GM19463 (cell line): ENCODE measurements at regions not wholly inside any gene's neighbourhood (a gene's known extent, or its start where the extent isn't known, plus 50 kb on each side); places are given as distances from the start of the nearest gene placed in this dataset.

Source experiments
- ATAC-seq: cut with Tn5 transposase; IDR thresholded peaks from one replicate; pipeline ENCODE4 v1.9.1; 2021; ENCODE audit warnings: mild to moderate bottlenecking, moderate library complexity; ENCODE audit not compliant: unreplicated experiment

DNA sequence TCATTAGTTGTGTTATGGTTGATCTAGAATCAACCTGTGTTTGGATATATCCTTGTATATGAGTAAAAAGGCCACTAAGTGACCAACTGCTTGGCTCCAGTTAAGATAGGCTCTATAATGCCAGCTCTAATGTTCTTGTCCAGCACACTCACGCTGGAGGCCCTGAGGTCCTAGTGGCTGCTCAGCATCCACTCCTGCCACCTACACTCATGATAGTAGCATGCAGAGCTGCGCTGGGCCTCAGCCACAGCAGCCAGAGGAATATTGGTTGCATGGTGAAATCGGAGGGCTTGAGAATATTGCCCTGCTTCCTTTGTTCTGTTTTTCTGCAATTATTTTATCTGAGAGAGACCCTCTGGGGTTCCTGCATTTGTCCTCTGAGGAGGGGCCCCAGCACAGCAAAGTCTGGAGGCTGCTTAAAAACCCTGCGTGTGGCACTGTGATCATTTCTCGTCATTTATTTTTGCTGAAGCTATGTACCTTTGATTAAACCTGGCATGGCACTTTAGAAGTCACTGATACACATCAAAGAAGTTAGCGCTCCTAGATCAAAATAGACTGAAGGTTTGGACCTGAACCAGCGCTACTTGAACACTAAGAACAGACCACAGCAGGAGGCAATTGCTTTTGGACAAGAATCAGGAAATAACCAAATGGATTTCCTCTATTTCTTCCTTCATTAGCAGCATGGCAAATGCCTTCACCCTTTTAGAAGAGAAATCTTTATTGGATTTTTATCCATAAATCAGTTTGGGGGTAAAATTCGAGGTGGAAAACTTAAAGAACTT lies 398.4 kb upstream of the ID4 start:
- no peak for ATAC-seq

DNA sequence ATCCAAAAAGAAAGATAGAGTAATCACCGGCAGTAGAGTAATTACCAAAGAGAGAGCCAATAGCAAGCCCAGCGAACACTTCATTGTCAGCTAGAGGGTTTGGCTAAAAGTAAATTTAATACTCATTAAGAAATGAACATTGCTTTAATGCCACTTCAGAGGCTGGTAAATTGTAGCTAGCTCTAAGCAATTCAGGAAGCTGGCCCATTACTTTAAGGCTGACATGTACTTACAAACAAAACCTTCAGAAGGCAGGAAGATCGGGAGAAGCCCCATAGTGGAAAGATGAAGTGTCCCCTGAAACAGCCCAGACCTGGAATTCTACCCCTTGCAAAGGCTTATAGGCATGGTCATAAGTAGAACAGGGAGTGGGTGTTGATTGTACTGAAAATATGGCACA lies 396.6 kb upstream of the ID4 start:
- ATAC-seq: no peak

DNA sequence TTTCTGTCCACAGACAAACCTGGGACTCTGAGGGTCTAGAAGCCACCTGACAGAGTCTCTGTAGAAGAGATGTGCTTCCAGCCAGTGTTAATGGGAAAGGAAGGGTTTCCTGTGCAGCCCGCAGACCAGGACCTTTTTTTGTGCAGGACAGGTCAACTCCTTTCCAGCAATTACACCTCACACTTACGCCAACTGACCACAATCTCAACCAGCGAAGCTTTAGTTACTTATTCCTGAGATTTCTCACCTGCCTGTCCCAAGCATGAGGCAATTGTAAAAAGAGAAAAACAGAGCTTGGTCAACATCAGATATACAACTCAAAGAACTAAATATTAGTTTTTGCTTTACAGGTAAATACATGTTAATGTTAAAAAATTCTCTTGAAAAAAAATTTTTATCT lies 393.8 kb upstream of the ID4 start:
- no peak for ATAC-seq

DNA sequence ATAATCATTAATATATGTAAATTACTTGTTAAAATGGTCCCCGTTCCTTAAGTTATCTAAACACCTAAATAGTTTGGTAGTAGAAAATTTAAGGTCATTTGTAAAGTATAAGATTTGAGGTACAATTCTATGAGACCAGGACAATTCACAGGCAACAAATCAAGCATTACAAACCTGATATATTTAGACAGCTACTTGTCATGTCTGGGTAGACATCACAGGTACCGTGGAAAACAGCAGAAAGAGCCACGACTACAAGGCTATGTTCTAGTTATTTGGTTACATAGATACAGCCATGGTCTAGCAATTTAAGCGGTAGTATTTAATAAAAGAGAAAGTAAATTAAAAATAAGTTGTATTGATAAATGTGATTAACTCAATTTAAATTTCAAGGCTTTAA lies 393.1 kb upstream of the ID4 start:
- no peak for ATAC-seq

DNA sequence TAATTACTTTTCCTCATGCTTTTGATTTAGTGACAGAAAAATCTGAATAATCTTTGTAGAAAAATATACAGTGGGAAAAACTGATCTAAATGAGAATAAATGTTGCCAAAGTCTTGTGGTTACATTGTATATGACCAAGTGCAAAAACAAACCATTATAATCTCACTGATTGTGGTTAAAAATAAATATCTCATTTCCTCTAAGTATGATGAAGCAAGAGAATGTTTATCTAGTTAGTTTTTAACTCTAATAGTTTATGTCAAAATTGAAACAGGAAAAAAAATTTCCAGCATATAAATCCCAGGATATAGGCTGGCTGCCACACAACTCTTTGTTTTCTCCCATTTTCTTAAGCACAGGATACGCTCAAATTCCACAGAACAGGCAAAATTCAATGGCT lies 392.7 kb upstream of the ID4 start:
- no peak for ATAC-seq

DNA sequence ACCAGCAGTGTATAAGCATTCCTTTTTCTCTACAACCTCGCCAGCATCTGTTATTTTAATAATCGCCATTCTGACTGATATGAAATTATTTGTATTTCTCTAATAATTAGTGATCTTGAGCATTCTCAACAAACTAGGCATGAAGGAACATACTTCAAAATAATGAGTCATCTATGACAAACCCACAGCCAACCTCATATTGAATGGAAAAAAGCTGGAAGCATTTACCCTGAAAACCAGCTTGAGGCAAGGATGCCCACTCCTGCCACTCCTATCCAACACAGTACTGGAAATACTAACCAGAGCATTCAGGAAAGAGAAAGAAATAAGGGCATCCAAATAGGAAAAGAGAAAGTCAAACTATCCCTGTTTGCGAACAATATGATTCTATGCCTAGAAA lies 390.6 kb upstream of the ID4 start:
- no peak for ATAC-seq

DNA sequence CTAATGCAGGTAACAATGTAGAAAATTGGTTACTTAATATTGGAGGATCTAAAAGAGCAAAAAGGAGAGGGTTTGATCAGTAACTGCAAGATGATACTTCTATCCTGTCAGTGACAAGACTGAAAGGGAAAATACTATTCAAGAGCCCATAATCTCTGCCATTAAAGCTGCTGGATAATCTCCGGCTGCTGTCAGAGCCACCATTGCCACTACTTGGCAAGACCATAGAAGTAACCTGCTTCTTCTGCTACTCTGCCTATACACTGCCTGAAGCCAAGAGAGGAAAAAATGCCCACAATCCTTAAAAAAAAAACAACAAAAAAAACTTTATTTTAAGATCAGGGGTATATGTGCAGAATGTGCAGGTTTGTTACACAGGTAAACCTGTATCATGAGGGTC lies 386.5 kb upstream of the ID4 start:
- ATAC-seq: no peak

DNA sequence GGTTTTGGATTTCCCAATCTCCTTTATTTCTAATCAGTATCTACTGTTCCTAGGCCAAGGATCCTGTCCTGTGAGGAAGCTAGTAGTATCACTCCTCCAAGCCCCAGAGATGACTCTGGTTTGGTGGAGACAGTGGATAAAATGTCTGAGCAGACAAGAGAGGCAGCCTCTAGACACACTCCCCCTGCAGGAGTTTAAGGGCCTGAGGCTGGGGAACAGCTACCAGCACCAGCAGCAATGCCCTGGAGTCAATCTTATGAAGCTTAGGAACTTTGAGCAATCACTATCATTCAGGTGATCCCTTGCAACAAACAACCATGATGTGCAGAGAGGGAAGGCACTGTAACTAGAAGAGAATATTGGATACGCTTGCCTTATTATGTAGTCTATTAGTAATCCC lies 384.7 kb upstream of the ID4 start:
- ATAC-seq: no peak

DNA sequence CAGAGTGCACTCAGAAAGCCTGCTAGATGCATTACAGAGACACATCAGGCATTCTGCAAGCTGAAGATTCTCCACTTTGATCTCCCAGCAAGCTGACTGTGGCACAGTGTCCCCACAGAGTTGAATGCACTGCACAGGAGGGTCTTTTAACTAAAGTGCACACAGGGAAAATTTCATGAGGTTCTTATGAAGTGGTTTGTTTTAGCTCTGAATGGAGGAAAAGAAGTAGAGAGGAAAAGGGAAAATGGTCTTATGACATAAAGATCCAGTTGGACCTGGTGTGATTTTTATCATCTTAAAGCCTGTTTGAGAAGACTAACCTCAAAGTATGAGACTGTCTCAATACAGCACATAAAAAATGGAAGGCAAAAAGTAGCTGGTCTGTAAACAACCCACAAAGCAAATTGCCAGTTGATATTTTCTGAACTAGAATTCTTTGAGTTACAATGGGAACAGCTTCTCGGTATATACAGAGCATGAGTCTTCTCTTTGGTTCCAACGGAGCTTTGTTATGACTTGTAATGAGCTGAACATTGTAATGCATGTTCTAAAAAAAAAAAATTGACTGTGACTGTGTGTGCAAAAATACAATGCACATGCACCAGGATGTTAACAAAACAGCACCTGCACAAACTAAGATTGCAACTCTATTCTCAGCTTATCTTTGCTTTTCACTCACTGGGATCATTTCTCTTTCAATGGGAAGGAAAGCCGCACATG lies 383.0 kb upstream of the ID4 start:
- ATAC-seq: no peak

DNA sequence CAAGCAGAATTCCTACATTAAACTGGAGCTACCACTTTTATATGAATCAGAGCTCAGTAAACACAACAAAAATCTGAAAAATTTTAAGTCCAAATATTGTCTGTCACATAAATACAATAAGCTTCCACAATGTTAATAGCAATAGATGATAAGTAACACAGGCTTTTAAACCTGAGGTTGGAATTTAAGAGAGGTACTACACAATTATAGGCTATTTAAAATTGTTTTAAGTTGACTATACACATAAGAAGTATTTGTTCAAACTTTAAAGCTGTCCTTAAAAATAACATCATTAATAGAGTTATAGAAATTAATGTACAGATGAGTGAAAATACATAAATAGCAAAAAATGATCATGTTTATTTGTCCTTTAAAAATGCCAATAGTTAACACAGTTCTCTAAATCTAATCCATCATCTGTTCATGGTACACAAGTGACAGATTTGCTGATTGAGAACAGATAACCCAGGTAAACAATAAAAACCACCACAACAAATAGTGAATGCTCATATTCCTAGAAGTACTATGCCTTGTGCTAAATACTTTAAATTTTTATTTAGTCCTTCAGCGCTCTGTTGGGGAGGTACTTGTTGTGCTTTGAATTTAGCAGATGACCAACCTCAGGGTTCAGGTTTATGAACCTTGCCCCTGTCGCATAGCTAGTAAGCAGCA lies 382.3 kb upstream of the ID4 start:
- ATAC-seq: no peak

DNA sequence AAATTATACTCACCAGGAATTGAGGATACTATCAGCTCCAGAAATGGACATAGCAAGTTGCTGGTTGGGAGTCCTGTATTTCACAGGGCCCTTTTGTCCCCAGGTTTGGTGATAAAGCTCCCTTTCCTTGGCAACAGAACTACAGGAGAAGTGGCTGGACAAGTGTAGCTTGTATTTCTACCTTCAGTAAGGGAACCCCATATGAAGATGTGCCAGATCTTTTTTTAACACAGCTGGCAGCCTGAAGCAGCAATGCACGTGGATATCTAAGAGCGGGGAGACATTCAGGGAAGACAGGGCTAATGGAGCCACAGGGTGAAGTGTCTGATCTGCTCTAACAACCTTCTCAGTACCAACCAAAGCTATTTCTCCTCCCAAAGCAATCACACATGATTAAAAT lies 373.9 kb upstream of the ID4 start:
- no peak for ATAC-seq

DNA sequence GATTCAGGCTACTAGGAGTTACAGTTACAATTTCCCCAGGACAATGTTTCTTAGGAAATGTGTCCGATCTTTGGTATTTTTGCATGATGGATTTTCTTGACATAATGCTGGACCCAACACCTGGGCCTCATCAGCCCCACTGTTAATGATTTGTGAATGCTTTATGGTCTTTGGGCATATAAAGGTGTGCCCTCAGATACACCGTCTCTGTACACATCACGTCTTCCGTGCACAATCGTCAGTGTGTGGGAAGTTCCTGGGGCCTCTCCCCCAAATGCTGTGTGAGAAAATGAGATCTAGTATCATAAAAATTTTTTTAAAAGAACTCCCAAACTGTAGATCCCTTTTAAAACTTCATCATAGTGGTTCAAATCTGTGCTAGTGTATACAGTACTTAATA lies 373.2 kb upstream of the ID4 start:
- no peak for ATAC-seq

DNA sequence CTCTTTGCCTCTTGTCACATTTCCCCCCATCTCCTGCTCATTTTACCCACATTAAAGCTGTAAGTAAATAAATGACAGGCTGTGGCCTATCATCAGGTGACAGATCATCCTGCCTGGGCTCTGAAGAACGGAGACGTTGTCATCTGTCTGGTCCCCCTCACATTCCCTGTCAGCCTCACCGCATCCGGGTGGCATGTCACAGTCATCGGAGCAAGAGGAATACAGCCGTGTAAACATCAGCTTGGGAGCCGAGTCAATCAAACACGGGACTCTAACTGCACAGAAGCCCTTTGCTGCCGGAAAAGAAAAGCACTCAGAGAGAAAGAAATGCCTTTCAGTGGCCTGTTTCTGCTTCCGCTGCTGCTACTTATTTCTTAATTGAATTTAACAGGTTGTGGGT lies 371.9 kb upstream of the ID4 start:
- no peak for ATAC-seq

DNA sequence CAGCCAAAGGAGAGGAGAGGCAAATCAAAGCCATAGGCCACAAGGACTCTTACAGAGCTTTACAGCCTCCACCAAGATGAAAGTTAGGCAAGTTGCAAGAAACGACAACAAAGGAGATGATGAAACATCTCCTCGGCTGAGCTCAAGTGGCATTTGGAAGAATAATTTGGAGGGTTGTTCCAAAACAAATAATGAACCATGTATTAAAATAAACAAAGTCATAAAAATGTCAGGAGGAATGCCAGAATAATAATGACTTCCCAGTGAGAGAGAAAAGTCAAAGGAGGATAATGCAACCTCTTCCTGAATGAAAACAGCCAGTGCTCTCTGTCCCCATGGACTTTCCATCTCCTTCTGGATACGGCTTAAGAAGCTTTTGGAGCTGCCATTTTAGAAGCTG lies 371.4 kb upstream of the ID4 start:
- no peak for ATAC-seq

DNA sequence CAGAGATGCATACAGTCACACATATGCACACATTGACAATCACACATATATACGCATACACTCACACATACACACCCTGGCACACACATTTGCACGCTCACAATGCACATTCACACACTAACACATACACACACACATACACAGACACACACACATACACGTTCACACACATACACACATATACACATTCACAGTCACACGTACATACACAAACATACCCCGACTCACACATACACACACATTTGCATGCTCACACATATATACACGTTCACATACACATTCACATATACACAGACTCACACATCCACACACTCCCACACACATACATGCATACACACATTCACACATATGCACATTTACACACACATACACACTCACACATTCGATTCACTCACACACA lies 366.8 kb upstream of the ID4 start:
- ATAC-seq: no peak

DNA sequence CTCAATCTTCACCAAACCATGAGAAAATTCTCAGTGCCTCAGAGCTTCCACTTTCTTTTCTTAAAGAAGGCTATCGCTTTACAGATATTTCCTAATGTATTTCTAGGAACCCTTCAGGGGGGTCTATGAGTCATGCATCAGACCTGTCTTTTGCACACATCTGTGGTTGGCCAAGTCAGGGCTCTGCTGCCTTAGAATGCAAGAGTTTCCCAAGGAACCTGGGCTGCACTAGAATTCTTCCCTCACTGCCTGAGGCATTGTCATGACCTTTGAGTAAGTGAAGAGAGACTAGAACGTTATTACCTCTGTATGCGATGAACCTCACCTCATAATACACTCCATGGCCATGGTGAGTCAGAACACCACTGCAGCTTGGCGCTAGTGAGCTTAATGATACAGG lies 365.0 kb upstream of the ID4 start:
- no peak for ATAC-seq

DNA sequence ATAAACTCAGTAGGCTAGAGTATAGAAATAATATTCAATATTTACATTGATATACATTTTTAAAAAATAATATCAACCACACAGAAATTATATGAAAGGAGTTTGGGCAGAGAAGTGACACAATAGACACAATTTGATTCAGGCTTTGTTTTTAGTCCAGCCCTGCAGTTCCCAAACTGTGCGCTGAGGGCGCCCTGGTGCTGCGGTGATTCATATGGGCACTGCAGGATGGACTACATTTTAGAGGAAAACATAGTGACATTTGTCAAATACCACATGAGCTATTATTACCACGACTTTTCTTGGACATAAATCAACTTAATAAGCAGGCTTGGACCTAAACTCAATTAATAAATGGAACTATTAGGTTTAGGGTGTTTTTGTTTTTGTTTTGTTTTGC lies 364.3 kb upstream of the ID4 start:
- ATAC-seq: no peak

DNA sequence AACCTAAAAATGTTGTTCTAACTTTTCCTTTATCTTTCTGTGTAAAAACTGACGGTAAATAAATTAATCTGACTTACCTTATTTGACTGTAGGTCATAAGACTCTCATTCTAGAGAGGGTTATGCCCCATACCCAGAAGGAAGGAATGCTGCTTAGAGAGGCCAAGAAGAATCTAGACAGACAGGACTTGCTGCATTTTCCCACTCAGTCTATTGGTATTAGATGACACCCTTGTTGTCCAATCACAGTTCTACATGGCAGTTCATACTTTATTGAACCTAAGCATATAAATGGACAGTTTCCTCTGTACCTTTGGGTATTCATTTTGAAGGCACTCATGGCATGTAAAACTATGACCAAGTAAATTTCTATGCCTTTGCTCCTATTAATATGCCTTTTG lies 359.6 kb upstream of the ID4 start:
- ATAC-seq: no peak

DNA sequence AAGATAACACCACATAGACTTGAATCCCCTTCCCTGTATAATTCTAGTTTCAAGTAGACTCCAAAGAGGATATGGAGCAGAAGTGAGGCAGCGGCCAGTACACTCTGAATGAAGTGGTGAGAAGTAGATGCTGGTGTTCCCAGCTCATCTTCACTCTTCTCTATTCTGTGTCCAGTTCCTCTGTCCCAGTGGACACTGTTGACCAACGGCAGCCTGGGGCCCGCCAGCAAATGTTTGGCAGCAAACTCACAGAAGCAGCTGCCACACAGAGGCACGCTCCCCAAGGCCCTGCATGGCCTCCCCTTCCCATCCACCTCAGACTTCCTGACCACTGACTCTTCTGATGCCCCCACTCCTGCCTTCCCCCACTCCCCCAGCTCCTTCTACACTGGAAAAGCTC lies 358.9 kb upstream of the ID4 start:
- no peak for ATAC-seq

DNA sequence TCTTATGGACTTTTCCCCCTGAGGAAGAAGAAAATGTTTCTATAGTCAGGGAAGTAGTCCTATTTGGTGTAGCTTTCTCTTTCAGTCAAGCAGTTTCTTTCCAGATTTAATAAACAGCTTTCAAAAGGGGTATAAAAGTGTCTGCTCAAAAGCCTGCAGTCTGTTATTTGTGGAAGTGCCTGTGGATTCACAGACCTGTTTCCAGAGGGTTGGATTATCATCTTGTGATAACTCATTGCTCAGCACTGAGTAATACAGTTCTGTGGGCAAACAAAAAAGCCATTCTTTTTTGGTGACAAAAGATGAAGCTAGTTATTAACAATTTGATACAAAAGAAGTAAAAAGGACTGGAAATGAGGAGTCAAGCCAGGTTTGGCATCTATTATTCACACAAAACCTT lies 358.2 kb upstream of the ID4 start:
- no peak for ATAC-seq

DNA sequence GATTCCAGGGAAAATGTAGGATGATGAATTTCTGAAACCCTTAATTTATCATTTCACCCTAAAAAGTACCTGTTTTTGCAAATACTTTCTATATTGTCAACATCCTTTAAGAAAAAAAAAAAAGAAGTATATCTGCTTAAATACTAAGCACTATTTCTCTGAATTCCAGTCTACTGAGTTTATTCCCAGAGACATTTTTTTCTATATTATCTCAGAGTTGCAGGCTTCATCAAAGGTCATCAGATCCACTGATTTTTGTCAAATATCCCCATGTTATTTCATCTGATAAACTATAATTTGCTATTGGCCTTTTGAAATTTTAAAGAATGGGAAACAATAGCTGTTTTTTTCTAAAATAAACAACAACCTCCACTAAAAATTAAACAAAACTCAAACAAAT lies 357.6 kb upstream of the ID4 start:
- no peak for ATAC-seq
